ENCODE measurements at regions not wholly inside any gene's neighbourhood (a gene's known extent, or its start where the extent isn't known, plus 50 kb on each side); places are given as distances from the start of the nearest gene placed in this dataset.

GRCh38 chr2:21693081-21693480 is 569.3 kb downstream of the TDRD15 start:
- no peak overlapping the region for H3K4me3 ChIP-seq (replicated peaks in 1 of 2; ENCODE audit: low read depth in 2 of 2, low read length in 2 of 2)
- TF ChIP-seq CTCF (IDR thresholded peaks at IDR 0.05; ENCODE audit: low read depth, low read length), result no peak
- DNase-seq (ENCODE audit: low read depth in 2 of 2), result no peak

- no peak for DNase-seq (ENCODE audit: low read depth in 2 of 2)
- no peak overlapping the region for H3K4me3 ChIP-seq (replicated peaks in 1 of 2; ENCODE audit: low read depth in 2 of 2, low read length in 2 of 2)
- TF ChIP-seq CTCF (IDR thresholded peaks at IDR 0.05; ENCODE audit: low read depth, low read length), result no peak
Measured at GRCh38 chr2:21694079-21694878, 570.5 kb downstream of the TDRD15 start.

DNA sequence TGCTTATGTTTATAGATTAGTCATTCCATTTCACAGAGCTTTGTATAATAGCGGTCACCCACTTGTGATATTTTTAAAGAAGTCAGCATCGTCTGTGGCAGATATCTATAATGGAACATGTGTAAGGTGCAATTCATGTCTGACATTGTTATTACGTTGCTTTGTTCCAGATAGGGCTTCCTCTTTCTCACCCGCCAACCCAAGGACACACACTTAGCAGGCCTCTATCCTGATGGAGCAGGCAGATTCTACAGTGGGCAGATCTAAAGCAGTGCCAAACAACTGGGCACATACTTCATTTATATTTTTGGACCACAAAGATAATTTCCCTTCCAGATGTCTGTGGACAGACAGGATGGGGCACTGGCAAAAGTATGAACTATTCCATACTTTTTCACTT is 573.1 kb downstream of the TDRD15 start:
- no peak for DNase-seq (ENCODE audit: low read depth in 2 of 2)
- no peak for TF ChIP-seq CTCF (IDR thresholded peaks at IDR 0.05; ENCODE audit: low read depth, low read length)
- no peak overlapping the region for H3K4me3 ChIP-seq (replicated peaks in 1 of 2; ENCODE audit: low read depth in 2 of 2, low read length in 2 of 2)

GRCh38 chr2:21700644-21701043 is 576.9 kb downstream of the TDRD15 start:
- TF ChIP-seq CTCF (IDR thresholded peaks at IDR 0.05; ENCODE audit: low read depth, low read length), result no peak
- DNase-seq (ENCODE audit: low read depth in 2 of 2), result no peak

GRCh38 chr2:21710031-21710430 is 586.3 kb downstream of the TDRD15 start:
- H3K4me3 ChIP-seq (replicated peaks in 1 of 2; ENCODE audit: low read depth in 2 of 2, low read length in 2 of 2), result no peak overlapping the region
- TF ChIP-seq CTCF (IDR thresholded peaks at IDR 0.05; ENCODE audit: low read depth, low read length), result no peak
- no peak for DNase-seq (ENCODE audit: low read depth in 2 of 2)

More at GRCh38 chr2:21700644-21701043, 576.9 kb downstream of the TDRD15 start:
- H3K4me3 ChIP-seq (replicated peaks in 1 of 2; ENCODE audit: low read depth in 2 of 2, low read length in 2 of 2), result no peak overlapping the region

DNA sequence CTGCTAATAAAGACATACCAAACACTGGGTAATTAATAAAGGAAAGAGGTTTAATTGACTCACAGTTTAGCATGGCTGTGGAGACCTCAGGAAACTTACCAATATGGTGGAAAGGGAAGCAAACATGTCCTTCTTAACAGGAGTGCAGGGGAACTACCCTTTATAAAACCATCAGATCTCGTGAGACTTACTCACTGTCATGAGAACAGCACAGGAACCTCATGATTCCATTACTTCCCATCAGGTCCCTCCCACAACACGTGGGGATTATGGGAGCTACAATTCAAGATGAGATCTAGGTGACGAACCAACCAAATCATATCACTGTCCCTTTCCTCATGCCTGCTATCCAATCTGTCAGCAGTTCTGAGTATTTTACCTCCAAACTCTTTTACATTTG is 586.7 kb downstream of the TDRD15 start:
- no peak overlapping the region for H3K4me3 ChIP-seq (replicated peaks in 1 of 2; ENCODE audit: low read depth in 2 of 2, low read length in 2 of 2)
- no peak for DNase-seq (ENCODE audit: low read depth in 2 of 2)
- TF ChIP-seq CTCF (IDR thresholded peaks at IDR 0.05; ENCODE audit: low read depth, low read length), result no peak

DNA sequence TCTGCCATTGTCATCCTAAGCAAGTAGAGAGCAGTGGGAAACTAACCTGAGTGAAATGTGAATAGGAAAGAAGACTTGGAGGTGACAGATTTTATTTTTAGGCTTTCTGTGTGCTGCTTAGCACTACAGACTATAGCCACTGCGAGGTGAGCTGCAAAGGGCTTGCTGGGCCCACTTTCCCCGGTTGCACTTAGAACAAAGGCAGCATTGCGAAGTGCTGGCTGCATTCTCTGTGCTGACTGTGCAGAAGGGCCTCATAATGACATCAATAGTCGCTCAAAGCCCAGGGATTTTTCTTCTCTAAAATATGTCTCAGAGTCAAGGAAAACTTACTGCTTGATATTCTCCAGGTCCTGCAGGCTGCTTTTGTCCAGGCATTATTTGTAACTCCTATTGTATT is 592.1 kb downstream of the TDRD15 start:
- TF ChIP-seq CTCF (IDR thresholded peaks at IDR 0.05; ENCODE audit: low read depth, low read length), result no peak
- no peak overlapping the region for H3K4me3 ChIP-seq (replicated peaks in 1 of 2; ENCODE audit: low read depth in 2 of 2, low read length in 2 of 2)
- no peak for DNase-seq (ENCODE audit: low read depth in 2 of 2)

All from cardiac fibroblast (primary cell).